ENCODE measurements at regions not wholly inside any gene's neighbourhood (a gene's known extent, or its start where the extent isn't known, plus 50 kb on each side); places are given as distances from the start of the nearest gene placed in this dataset.

DNA sequence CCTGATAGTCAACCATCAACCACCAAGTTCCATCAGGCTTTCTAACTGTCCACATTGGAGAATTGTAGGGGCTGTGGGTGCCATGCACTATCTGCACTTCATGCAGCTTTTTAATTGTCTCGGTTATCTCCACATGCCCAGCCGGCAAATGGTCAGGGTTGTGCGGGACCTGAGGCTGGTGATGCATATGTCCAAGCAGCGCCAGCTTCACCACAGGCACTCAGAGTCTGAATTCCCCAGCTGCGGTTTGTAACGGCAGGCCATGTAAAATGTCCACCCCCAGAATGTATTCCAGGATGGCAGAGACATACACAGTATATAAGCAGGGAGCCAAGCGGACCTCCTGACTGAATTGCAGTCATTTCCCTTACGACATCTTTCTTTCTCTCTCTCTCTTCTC is 435.6 kb downstream of the DYNC2H1 start:
- BruUV-seq (replicated peaks): no TSS peak
- Histone ChIP-seq H4K20me1 (replicated peaks; ENCODE audit: control insufficient read depth, extremely low read depth, insufficient read depth, low read length) (no peaks in the 10 kb centered on the region), H3K36me3 (ENCODE audit: control insufficient read depth in 2 of 2, extremely low read depth in 1 of 2, insufficient read depth in 2 of 2, low read length in 2 of 2) (no peaks in the 10 kb centered on the region), H3K4me2 (ENCODE audit: insufficient read depth, low read length) (no peak overlapping the region), H3K27me3 (ENCODE audit: control insufficient read depth in 2 of 2, insufficient read depth in 2 of 2, low read length in 2 of 2) (no peaks in the 10 kb centered on the region), H2AFZ (ENCODE audit: low read depth, low read length) (no peak overlapping the region), H3K9me3 (replicated peaks; ENCODE audit: control insufficient read depth, insufficient read depth, low read length) (no peaks in the 10 kb centered on the region), H3K27ac (ENCODE audit: insufficient read depth, low read depth, low read length) (no peak overlapping the region), H3K9me1 (replicated peaks; ENCODE audit: control insufficient read depth, extremely low read depth, insufficient read depth, low read length) (no peaks in the 10 kb centered on the region), H3K4me1 (ENCODE audit: control insufficient read depth, extremely low read depth, insufficient read depth, low read length) (no peaks in the 10 kb centered on the region), H3K79me2 (ENCODE audit: control insufficient read depth, insufficient read depth, low read length) (no peaks in the 10 kb centered on the region), H3K9ac (replicated peaks; ENCODE audit: extremely low read depth, insufficient read depth, low read length) (no peak overlapping the region), H3K4me3 (replicated peaks in 1 of 3; ENCODE audit: insufficient read depth in 1 of 3, low read depth in 1 of 3, low read length in 3 of 3) (no peak overlapping the region)
- no peak for TF ChIP-seq MYC (IDR thresholded peaks at IDR 0.05; ENCODE audit: low read depth, low read length)
- TF ChIP-seq EZH2 (IDR thresholded peaks at IDR 0.05; ENCODE audit: borderline replicate concordance, low read depth, low read length, severe bottlenecking): no peak
- TF ChIP-seq GATA2 (IDR thresholded peaks at IDR 0.05; ENCODE audit: insufficient read depth, insufficient read length, low read depth, low read length): no peak
- no peak for TF ChIP-seq JUN (IDR thresholded peaks at IDR 0.05; ENCODE audit: borderline replicate concordance, insufficient read depth, insufficient read length, low read depth)
- TF ChIP-seq POLR2A (IDR thresholded peaks at IDR 0.05; ENCODE audit: low read depth, low read length): no peak
- TF ChIP-seq POLR2AphosphoS5 (IDR thresholded peaks at IDR 0.05; ENCODE audit: insufficient read depth, low read depth, low read length): no peak
- TF ChIP-seq FOS (IDR thresholded peaks at IDR 0.05; ENCODE audit: borderline replicate concordance, insufficient read depth, low read length): no peak
- TF ChIP-seq, protein P1, sequence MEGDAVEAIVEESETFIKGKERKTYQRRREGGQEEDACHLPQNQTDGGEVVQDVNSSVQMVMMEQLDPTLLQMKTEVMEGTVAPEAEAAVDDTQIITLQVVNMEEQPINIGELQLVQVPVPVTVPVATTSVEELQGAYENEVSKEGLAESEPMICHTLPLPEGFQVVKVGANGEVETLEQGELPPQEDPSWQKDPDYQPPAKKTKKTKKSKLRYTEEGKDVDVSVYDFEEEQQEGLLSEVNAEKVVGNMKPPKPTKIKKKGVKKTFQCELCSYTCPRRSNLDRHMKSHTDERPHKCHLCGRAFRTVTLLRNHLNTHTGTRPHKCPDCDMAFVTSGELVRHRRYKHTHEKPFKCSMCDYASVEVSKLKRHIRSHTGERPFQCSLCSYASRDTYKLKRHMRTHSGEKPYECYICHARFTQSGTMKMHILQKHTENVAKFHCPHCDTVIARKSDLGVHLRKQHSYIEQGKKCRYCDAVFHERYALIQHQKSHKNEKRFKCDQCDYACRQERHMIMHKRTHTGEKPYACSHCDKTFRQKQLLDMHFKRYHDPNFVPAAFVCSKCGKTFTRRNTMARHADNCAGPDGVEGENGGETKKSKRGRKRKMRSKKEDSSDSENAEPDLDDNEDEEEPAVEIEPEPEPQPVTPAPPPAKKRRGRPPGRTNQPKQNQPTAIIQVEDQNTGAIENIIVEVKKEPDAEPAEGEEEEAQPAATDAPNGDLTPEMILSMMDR (IDR thresholded peaks at IDR 0.05; ENCODE audit: extremely low read depth in 1 of 2, insufficient read depth in 1 of 2, low read depth in 1 of 2, low read length in 2 of 2): no peak
- FAIRE-seq (no peak), DNase-seq (ENCODE audit: low read depth, low spot score) (no peak)
- CTCF ChIA-PET: no interaction called here
- dilution Hi-C loops (cut with MboI; ENCODE audit: extremely low pct_ligation_motif_present, low sequenced_read_pairs): no loop called here
- intact Hi-C loops (cut with micrococcal nuclease): no loop called here
- POLR2A ChIA-PET: no interaction called here
